GM12874 (cell line): ENCODE measurements at regions not wholly inside any gene's neighbourhood (a gene's known extent, or its start where the extent isn't known, plus 50 kb on each side); places are given as distances from the start of the nearest gene placed in this dataset.

ENCODE experiments used
- CTCF ChIP-seq: IDR thresholded peaks from 2 replicates; pipeline ENCODE4 v1.5.1; 2011; ENCODE audit warnings: low read depth, mild to moderate bottlenecking, control low read depth, low read length, moderate library complexity; ENCODE audit not compliant: insufficient read depth

GRCh38 chr2:153532140-153532539 lies 53.6 kb upstream of the RPRM start:
- TF ChIP-seq CTCF, result no peak

- TF ChIP-seq CTCF, result no peak
These were observed 57.6 kb upstream of the RPRM start for GRCh38 chr2:153536115-153536514.

GRCh38 chr2:153543635-153544071 lies 65.1 kb upstream of the RPRM start:
- TF ChIP-seq CTCF, result no peak

GRCh38 chr2:153546358-153546757 lies 67.8 kb upstream of the RPRM start:
- no peak for TF ChIP-seq CTCF

GRCh38 chr2:153548536-153548935 lies 70.0 kb upstream of the RPRM start:
- no peak for TF ChIP-seq CTCF

GRCh38 chr2:153551698-153552097 lies 73.1 kb upstream of the RPRM start:
- no peak for TF ChIP-seq CTCF

GRCh38 chr2:153557211-153557610 lies 78.6 kb upstream of the RPRM start:
- no peak for TF ChIP-seq CTCF

GRCh38 chr2:153557714-153558113 lies 79.2 kb upstream of the RPRM start:
- TF ChIP-seq CTCF, result no peak
